C4-2B (cell line): ENCODE measurements at regions not wholly inside any gene's neighbourhood (a gene's known extent, or its start where the extent isn't known, plus 50 kb on each side); places are given as distances from the start of the nearest gene placed in this dataset.

Experiments used
- ZFX ChIP-seq: fragments of 450-650 bp; IDR thresholded peaks from 2 replicates; pipeline ENCODE4 v1.6.1; 2017
- TF ChIP-seq, protein P1 (sequence below): fragments of 450-650 bp; conservative IDR thresholded peaks from 2 replicates; pipeline ENCODE4 v1.5.1; 2017; ENCODE audit warnings: mild to moderate bottlenecking

GRCh38 chr2:81136296-81136695 is 831.7 kb upstream of the LRRTM1 start:
- TF ChIP-seq, protein P1, sequence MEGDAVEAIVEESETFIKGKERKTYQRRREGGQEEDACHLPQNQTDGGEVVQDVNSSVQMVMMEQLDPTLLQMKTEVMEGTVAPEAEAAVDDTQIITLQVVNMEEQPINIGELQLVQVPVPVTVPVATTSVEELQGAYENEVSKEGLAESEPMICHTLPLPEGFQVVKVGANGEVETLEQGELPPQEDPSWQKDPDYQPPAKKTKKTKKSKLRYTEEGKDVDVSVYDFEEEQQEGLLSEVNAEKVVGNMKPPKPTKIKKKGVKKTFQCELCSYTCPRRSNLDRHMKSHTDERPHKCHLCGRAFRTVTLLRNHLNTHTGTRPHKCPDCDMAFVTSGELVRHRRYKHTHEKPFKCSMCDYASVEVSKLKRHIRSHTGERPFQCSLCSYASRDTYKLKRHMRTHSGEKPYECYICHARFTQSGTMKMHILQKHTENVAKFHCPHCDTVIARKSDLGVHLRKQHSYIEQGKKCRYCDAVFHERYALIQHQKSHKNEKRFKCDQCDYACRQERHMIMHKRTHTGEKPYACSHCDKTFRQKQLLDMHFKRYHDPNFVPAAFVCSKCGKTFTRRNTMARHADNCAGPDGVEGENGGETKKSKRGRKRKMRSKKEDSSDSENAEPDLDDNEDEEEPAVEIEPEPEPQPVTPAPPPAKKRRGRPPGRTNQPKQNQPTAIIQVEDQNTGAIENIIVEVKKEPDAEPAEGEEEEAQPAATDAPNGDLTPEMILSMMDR = no peak
- no peak for TF ChIP-seq ZFX
